GM21576 (cell line): ENCODE measurements at regions not wholly inside any gene's neighbourhood (a gene's known extent, or its start where the extent isn't known, plus 50 kb on each side); places are given as distances from the start of the nearest gene placed in this dataset.
"Not testable (repeated sequence)": the region's sequence is repeated elsewhere in the genome, so short reads cannot be mapped to it uniquely, and the experiment has no call there.

Experiments used
- ATAC-seq: cut with Tn5 transposase; IDR thresholded peaks from one replicate; pipeline ENCODE4 v1.9.1; 2021; ENCODE audit warnings: mild to moderate bottlenecking, moderate library complexity; ENCODE audit not compliant: unreplicated experiment

GRCh38 chr2:225254363-225254762 is 145.1 kb upstream of the NYAP2 start:
- no peak for ATAC-seq

GRCh38 chr2:225244933-225245332 is 154.6 kb upstream of the NYAP2 start:
- no peak for ATAC-seq

- ATAC-seq = no peak
Observed at GRCh38 chr2:225236769-225237323, 162.7 kb upstream of the NYAP2 start.

- no peak for ATAC-seq
Observed at GRCh38 chr2:225233234-225233633, 166.3 kb upstream of the NYAP2 start.

GRCh38 chr2:225231900-225232299 is 167.6 kb upstream of the NYAP2 start:
- ATAC-seq = no peak

- ATAC-seq = not testable (repeated sequence)
Observed at GRCh38 chr2:225229346-225229745, 170.2 kb upstream of the NYAP2 start.

GRCh38 chr2:225226441-225226840 is 173.1 kb upstream of the NYAP2 start:
- ATAC-seq = no peak

- ATAC-seq = no peak
Observed at GRCh38 chr2:225223301-225223700, 176.2 kb upstream of the NYAP2 start.

- no peak for ATAC-seq
Observed at GRCh38 chr2:225207471-225207870, 165.2 kb upstream of the DOCK10 start.

GRCh38 chr2:225207043-225207442 is 164.8 kb upstream of the DOCK10 start:
- ATAC-seq = no peak

GRCh38 chr2:225196579-225196978 is 154.3 kb upstream of the DOCK10 start:
- ATAC-seq = no peak

GRCh38 chr2:225192869-225193268 is 150.6 kb upstream of the DOCK10 start:
- ATAC-seq = no peak

GRCh38 chr2:225190987-225191386 is 148.7 kb upstream of the DOCK10 start:
- ATAC-seq = no peak

- ATAC-seq = no peak
Observed at GRCh38 chr2:225184948-225185347, 142.7 kb upstream of the DOCK10 start.

- ATAC-seq = no peak
Observed at GRCh38 chr2:225182126-225182525, 139.9 kb upstream of the DOCK10 start.

- no peak for ATAC-seq
Observed at GRCh38 chr2:225177098-225177497, 134.8 kb upstream of the DOCK10 start.

GRCh38 chr2:225173909-225174308 is 131.6 kb upstream of the DOCK10 start:
- ATAC-seq = no peak

- ATAC-seq = no peak
Observed at GRCh38 chr2:225171350-225171749, 129.1 kb upstream of the DOCK10 start.

GRCh38 chr2:225170162-225170561 is 127.9 kb upstream of the DOCK10 start:
- ATAC-seq = no peak

- no peak for ATAC-seq
Observed at GRCh38 chr2:225169396-225169795, 127.1 kb upstream of the DOCK10 start.

- no peak for ATAC-seq
Observed at GRCh38 chr2:225165052-225165451, 122.8 kb upstream of the DOCK10 start.

GRCh38 chr2:225164401-225165050 is 122.3 kb upstream of the DOCK10 start:
- ATAC-seq = no peak

GRCh38 chr2:225158360-225158759 is 116.1 kb upstream of the DOCK10 start:
- ATAC-seq = no peak
